Activated CD8-positive, alpha-beta memory T cell treated with anti-CD3 and anti-CD28 coated beads, Interleukin-2, amount 10 ng/mL, durations not matched to agents 7 days and 5 days (primary cell): ENCODE measurements at regions not wholly inside any gene's neighbourhood (a gene's known extent, or its start where the extent isn't known, plus 50 kb on each side); places are given as distances from the start of the nearest gene placed in this dataset.

Experiments used
- ATAC-seq: fragments of 150-1000 bp; cut with Tn5 transposase; one replicate; pipeline ENCODE4 v1.10.0; 2021; ENCODE audit warnings: moderate library complexity
- CTCF ChIA-PET: fragments of 350-600 bp; sonication (Branson Sonifier 250); formaldehyde crosslinking; loops from one replicate; lab custom pipeline; 2021; ENCODE audit warnings: antibody characterized with exemption; lab: Charles Lee
- DNase-seq: peaks from one replicate; pipeline ENCODE4 v3.0.0-alpha.2; 2020
- H3K27ac Mint-ChIP-seq: one replicate; pipeline ENCODE4 v1.8.0; 2021; ENCODE audit warnings: mild to moderate bottlenecking, mixed read lengths
- H3K27me3 Mint-ChIP-seq: one replicate; pipeline ENCODE4 v1.8.0; 2021; ENCODE audit warnings: mixed read lengths
- H3K36me3 Mint-ChIP-seq: one replicate; pipeline ENCODE4 v1.8.0; 2021; ENCODE audit warnings: mild to moderate bottlenecking, mixed read lengths
- H3K4me1 Mint-ChIP-seq: one replicate; pipeline ENCODE4 v1.8.0; 2021; ENCODE audit warnings: mixed read lengths
- H3K4me3 Mint-ChIP-seq: one replicate; pipeline ENCODE4 v1.8.0; 2021; ENCODE audit warnings: mild to moderate bottlenecking, moderate library complexity, mixed read lengths
- H3K9me3 Mint-ChIP-seq: one replicate; pipeline ENCODE4 v1.8.0; 2022; ENCODE audit warnings: low read depth, mixed read lengths

GRCh38 chr7:46177821-46178220, 256.7 kb upstream of the IGFBP3 start:
- Mint-ChIP-seq H3K4me1 (no peaks in the 10 kb centered on the region), H3K9me3 (no peaks in the 10 kb centered on the region), H3K27ac (no peak overlapping the region), H3K36me3 (no peaks in the 10 kb centered on the region), H3K4me3 (no peak overlapping the region), H3K27me3 (no peaks in the 10 kb centered on the region)
- CTCF ChIA-PET: no interaction called here
- ATAC-seq (no peak), DNase-seq (no peak)

- no peaks in the 10 kb centered on the region for H3K4me1 Mint-ChIP-seq
- no peaks in the 10 kb centered on the region for H3K36me3 Mint-ChIP-seq
- H3K4me3 Mint-ChIP-seq: no peak overlapping the region
- CTCF ChIA-PET: no interaction called here
- no peaks in the 10 kb centered on the region for H3K27me3 Mint-ChIP-seq
- no peaks in the 10 kb centered on the region for H3K9me3 Mint-ChIP-seq
- DNase-seq: no peak
- ATAC-seq: no peak
- H3K27ac Mint-ChIP-seq: no peak overlapping the region
Observed at GRCh38 chr7:46175221-46175620, 254.1 kb upstream of the IGFBP3 start.

- DNase-seq: no peak
- Mint-ChIP-seq H3K4me3 (no peak overlapping the region), H3K36me3 (no peaks in the 10 kb centered on the region), H3K9me3 (no peaks in the 10 kb centered on the region), H3K27me3 (no peaks in the 10 kb centered on the region), H3K4me1 (no peaks in the 10 kb centered on the region), H3K27ac (no peak overlapping the region)
- ATAC-seq: no peak
- CTCF ChIA-PET: no interaction called here
Observed at GRCh38 chr7:46174196-46174580, 253.1 kb upstream of the IGFBP3 start.

GRCh38 chr7:46173476-46174195, 252.6 kb upstream of the IGFBP3 start:
- no peak for DNase-seq
- CTCF ChIA-PET: no interaction called here
- no peak for ATAC-seq
- no peaks in the 10 kb centered on the region for H3K36me3 Mint-ChIP-seq
- no peaks in the 10 kb centered on the region for H3K27me3 Mint-ChIP-seq
- H3K9me3 Mint-ChIP-seq: no peaks in the 10 kb centered on the region
- H3K4me3 Mint-ChIP-seq: no peak overlapping the region
- no peaks in the 10 kb centered on the region for H3K4me1 Mint-ChIP-seq
- no peak overlapping the region for H3K27ac Mint-ChIP-seq

- no peak overlapping the region for H3K4me3 Mint-ChIP-seq
- DNase-seq (no peak), ATAC-seq (no peak)
- CTCF ChIA-PET: no interaction called here
- no peaks in the 10 kb centered on the region for H3K4me1 Mint-ChIP-seq
- H3K27me3 Mint-ChIP-seq: no peaks in the 10 kb centered on the region
- no peaks in the 10 kb centered on the region for H3K9me3 Mint-ChIP-seq
- H3K36me3 Mint-ChIP-seq: no peaks in the 10 kb centered on the region
- no peak overlapping the region for H3K27ac Mint-ChIP-seq
Observed at GRCh38 chr7:46170792-46171191, 249.7 kb upstream of the IGFBP3 start.

- no peak overlapping the region for H3K4me3 Mint-ChIP-seq
- ATAC-seq: no peak
- H3K27me3 Mint-ChIP-seq: no peaks in the 10 kb centered on the region
- no peaks in the 10 kb centered on the region for H3K36me3 Mint-ChIP-seq
- no peak for DNase-seq
- H3K4me1 Mint-ChIP-seq: no peaks in the 10 kb centered on the region
- CTCF ChIA-PET: no interaction called here
- H3K27ac Mint-ChIP-seq: no peak overlapping the region
- no peaks in the 10 kb centered on the region for H3K9me3 Mint-ChIP-seq
Observed at GRCh38 chr7:46170021-46170420, 248.9 kb upstream of the IGFBP3 start.

GRCh38 chr7:46169384-46169755, 248.3 kb upstream of the IGFBP3 start:
- Mint-ChIP-seq H3K9me3 (no peaks in the 10 kb centered on the region), H3K27ac (no peak overlapping the region), H3K36me3 (no peaks in the 10 kb centered on the region), H3K4me3 (no peak overlapping the region), H3K4me1 (no peaks in the 10 kb centered on the region), H3K27me3 (no peaks in the 10 kb centered on the region)
- CTCF ChIA-PET: no interaction called here
- no peak for DNase-seq
- no peak for ATAC-seq

- no peak for DNase-seq
- no peaks in the 10 kb centered on the region for H3K27me3 Mint-ChIP-seq
- no peaks in the 10 kb centered on the region for H3K9me3 Mint-ChIP-seq
- CTCF ChIA-PET: no interaction called here
- H3K27ac Mint-ChIP-seq: no peak overlapping the region
- no peaks in the 10 kb centered on the region for H3K4me1 Mint-ChIP-seq
- no peak for ATAC-seq
- no peak overlapping the region for H3K4me3 Mint-ChIP-seq
- H3K36me3 Mint-ChIP-seq: no peaks in the 10 kb centered on the region
Observed at GRCh38 chr7:46168671-46169383, 247.8 kb upstream of the IGFBP3 start.

GRCh38 chr7:46168231-46168630, 247.2 kb upstream of the IGFBP3 start:
- Mint-ChIP-seq H3K4me1 (no peaks in the 10 kb centered on the region), H3K4me3 (no peak overlapping the region), H3K9me3 (no peaks in the 10 kb centered on the region), H3K36me3 (no peaks in the 10 kb centered on the region), H3K27ac (no peak overlapping the region), H3K27me3 (no peaks in the 10 kb centered on the region)
- ATAC-seq (no peak), DNase-seq (no peak)
- CTCF ChIA-PET: no interaction called here

- Mint-ChIP-seq H3K4me3 (no peak overlapping the region), H3K36me3 (no peaks in the 10 kb centered on the region), H3K9me3 (peaks cover 2% of the 10 kb centered on the region), H3K27me3 (no peaks in the 10 kb centered on the region), H3K27ac (no peak overlapping the region), H3K4me1 (no peaks in the 10 kb centered on the region)
- DNase-seq (no peak), ATAC-seq (no peak)
- CTCF ChIA-PET: no interaction called here
Observed at GRCh38 chr7:46165276-46165675, 244.2 kb upstream of the IGFBP3 start.

GRCh38 chr7:46164629-46165028, 243.6 kb upstream of the IGFBP3 start:
- ATAC-seq (no peak), DNase-seq (no peak)
- CTCF ChIA-PET: no interaction called here
- no peaks in the 10 kb centered on the region for H3K4me1 Mint-ChIP-seq
- H3K9me3 Mint-ChIP-seq: peaks cover 2% of the 10 kb centered on the region
- no peak overlapping the region for H3K4me3 Mint-ChIP-seq
- no peak overlapping the region for H3K27ac Mint-ChIP-seq
- H3K36me3 Mint-ChIP-seq: no peaks in the 10 kb centered on the region
- no peaks in the 10 kb centered on the region for H3K27me3 Mint-ChIP-seq

- no peak overlapping the region for H3K4me3 Mint-ChIP-seq
- peaks cover 2% of the 10 kb centered on the region for H3K9me3 Mint-ChIP-seq
- CTCF ChIA-PET: no interaction called here
- no peaks in the 10 kb centered on the region for H3K4me1 Mint-ChIP-seq
- H3K27me3 Mint-ChIP-seq: no peaks in the 10 kb centered on the region
- DNase-seq: no peak
- ATAC-seq: no peak
- no peaks in the 10 kb centered on the region for H3K36me3 Mint-ChIP-seq
- no peak overlapping the region for H3K27ac Mint-ChIP-seq
Observed at GRCh38 chr7:46163246-46163645, 242.2 kb upstream of the IGFBP3 start.

- CTCF ChIA-PET: no interaction called here
- Mint-ChIP-seq H3K27ac (no peak overlapping the region), H3K4me1 (no peaks in the 10 kb centered on the region)
Observed at GRCh38 chr7:46162609-46163008, 241.5 kb upstream of the IGFBP3 start.

GRCh38 chr7:46160861-46161260, 239.8 kb upstream of the IGFBP3 start:
- Mint-ChIP-seq H3K27ac (no peak overlapping the region), H3K36me3 (no peaks in the 10 kb centered on the region), H3K4me1 (no peaks in the 10 kb centered on the region), H3K4me3 (no peak overlapping the region), H3K27me3 (no peaks in the 10 kb centered on the region), H3K9me3 (peaks cover 2% of the 10 kb centered on the region)
- CTCF ChIA-PET: no interaction called here
- ATAC-seq (no peak), DNase-seq (no peak)

More at GRCh38 chr7:46162609-46163008, 241.5 kb upstream of the IGFBP3 start:
- ATAC-seq (no peak), DNase-seq (no peak)
- no peaks in the 10 kb centered on the region for H3K36me3 Mint-ChIP-seq
- H3K4me3 Mint-ChIP-seq: no peak overlapping the region
- H3K27me3 Mint-ChIP-seq: no peaks in the 10 kb centered on the region
- H3K9me3 Mint-ChIP-seq: peaks cover 2% of the 10 kb centered on the region
